ENCODE measurements at regions not wholly inside any gene's neighbourhood (a gene's known extent, or its start where the extent isn't known, plus 50 kb on each side); places are given as distances from the start of the nearest gene placed in this dataset.

DNA sequence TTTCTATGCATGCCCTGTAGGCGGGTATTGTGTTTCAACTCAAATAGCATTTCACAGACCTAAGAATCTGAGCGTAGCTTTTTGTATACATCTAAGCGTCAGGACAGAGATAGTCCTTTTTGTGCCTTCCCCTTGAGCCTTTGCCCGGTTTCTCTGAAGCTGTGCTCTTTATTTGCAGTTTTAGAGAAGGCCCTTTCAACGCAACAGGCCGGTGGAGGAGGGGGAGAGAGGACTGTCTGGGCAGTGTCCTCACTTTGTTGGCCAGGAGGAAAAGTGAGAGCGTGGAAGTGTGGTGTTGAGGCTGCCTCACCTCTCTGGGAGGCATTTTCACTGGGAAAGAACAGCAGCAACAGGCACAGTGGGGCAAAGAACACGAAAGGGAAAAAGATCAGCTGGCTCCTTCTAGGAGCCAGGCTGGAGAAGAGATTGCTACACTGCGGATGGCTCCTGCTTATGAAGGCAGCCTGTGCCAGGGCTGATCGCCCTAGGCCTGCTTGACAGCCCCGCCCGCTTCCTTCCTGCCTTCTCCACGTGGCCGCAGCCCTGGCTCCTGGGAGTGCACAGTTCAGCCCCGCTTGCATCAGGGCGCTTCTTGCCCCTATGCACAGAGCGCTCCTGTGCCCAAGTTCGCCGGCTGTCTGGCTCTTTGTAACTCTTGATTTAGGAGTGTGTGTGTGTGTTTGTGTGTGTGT, 195.6 kb upstream of the POU3F3 start:
- TF ChIP-seq EGR1 (IDR thresholded peaks at IDR 0.05) (no peak), YY1 (IDR thresholded peaks at IDR 0.05; ENCODE audit: low read depth) (no peak), TEAD4 (IDR thresholded peaks at IDR 0.05) (no peak), MAX (IDR thresholded peaks at IDR 0.05) (no peak), CEBPB (IDR thresholded peaks at IDR 0.05) (no peak), FOXM1 (IDR thresholded peaks at IDR 0.05; ENCODE audit: borderline replicate concordance, low read depth) (no peak)
- TF ChIP-seq, protein P1, sequence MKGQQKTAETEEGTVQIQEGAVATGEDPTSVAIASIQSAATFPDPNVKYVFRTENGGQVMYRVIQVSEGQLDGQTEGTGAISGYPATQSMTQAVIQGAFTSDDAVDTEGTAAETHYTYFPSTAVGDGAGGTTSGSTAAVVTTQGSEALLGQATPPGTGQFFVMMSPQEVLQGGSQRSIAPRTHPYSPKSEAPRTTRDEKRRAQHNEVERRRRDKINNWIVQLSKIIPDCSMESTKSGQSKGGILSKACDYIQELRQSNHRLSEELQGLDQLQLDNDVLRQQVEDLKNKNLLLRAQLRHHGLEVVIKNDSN (IDR thresholded peaks at IDR 0.05) = no peak

GRCh38 chr2:104658904-104659591, 194.9 kb upstream of the POU3F3 start:
- TF ChIP-seq ZBTB7A (IDR thresholded peaks at IDR 0.05; ENCODE audit: low read depth) (no peak), TEAD4 (IDR thresholded peaks at IDR 0.05) (no peak), EP300 (IDR thresholded peaks at IDR 0.05; ENCODE audit: borderline replicate concordance) (no peak), TAF1 (IDR thresholded peaks at IDR 0.05; ENCODE audit: low read depth) (no peak), MAX (IDR thresholded peaks at IDR 0.05) (no peak), RAD21 (IDR thresholded peaks at IDR 0.05; ENCODE audit: low read depth) (no peak), YY1 (IDR thresholded peaks at IDR 0.05; ENCODE audit: low read depth) (no peak), CEBPB (IDR thresholded peaks at IDR 0.05) (no peak), FOXM1 (IDR thresholded peaks at IDR 0.05; ENCODE audit: borderline replicate concordance, low read depth) (no peak), CREB1 (IDR thresholded peaks at IDR 0.05; ENCODE audit: low read depth) (no peak), TCF12 (IDR thresholded peaks at IDR 0.05; ENCODE audit: low read depth) (no peak), EGR1 (IDR thresholded peaks at IDR 0.05) (no peak), NFIC (IDR thresholded peaks at IDR 0.05) (no peak)
- TF ChIP-seq, protein P2, sequence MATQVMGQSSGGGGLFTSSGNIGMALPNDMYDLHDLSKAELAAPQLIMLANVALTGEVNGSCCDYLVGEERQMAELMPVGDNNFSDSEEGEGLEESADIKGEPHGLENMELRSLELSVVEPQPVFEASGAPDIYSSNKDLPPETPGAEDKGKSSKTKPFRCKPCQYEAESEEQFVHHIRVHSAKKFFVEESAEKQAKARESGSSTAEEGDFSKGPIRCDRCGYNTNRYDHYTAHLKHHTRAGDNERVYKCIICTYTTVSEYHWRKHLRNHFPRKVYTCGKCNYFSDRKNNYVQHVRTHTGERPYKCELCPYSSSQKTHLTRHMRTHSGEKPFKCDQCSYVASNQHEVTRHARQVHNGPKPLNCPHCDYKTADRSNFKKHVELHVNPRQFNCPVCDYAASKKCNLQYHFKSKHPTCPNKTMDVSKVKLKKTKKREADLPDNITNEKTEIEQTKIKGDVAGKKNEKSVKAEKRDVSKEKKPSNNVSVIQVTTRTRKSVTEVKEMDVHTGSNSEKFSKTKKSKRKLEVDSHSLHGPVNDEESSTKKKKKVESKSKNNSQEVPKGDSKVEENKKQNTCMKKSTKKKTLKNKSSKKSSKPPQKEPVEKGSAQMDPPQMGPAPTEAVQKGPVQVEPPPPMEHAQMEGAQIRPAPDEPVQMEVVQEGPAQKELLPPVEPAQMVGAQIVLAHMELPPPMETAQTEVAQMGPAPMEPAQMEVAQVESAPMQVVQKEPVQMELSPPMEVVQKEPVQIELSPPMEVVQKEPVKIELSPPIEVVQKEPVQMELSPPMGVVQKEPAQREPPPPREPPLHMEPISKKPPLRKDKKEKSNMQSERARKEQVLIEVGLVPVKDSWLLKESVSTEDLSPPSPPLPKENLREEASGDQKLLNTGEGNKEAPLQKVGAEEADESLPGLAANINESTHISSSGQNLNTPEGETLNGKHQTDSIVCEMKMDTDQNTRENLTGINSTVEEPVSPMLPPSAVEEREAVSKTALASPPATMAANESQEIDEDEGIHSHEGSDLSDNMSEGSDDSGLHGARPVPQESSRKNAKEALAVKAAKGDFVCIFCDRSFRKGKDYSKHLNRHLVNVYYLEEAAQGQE (IDR thresholded peaks at IDR 0.05; ENCODE audit: low read depth) = no peak
- TF ChIP-seq, protein P1 (IDR thresholded peaks at IDR 0.05) = no peak

GRCh38 chr2:104660991-104661390, 192.9 kb upstream of the POU3F3 start:
- no peak for TF ChIP-seq CEBPB (IDR thresholded peaks at IDR 0.05)
- TF ChIP-seq CREB1 (IDR thresholded peaks at IDR 0.05; ENCODE audit: low read depth) = no peak
- TF ChIP-seq RAD21 (IDR thresholded peaks at IDR 0.05; ENCODE audit: low read depth) = no peak
- TF ChIP-seq ZBTB7A (IDR thresholded peaks at IDR 0.05; ENCODE audit: low read depth) = no peak
- TF ChIP-seq, protein P2 (IDR thresholded peaks at IDR 0.05; ENCODE audit: low read depth) = no peak
- no peak for TF ChIP-seq MAX (IDR thresholded peaks at IDR 0.05)
- no peak for TF ChIP-seq TAF1 (IDR thresholded peaks at IDR 0.05; ENCODE audit: low read depth)
- TF ChIP-seq, protein P1 (IDR thresholded peaks at IDR 0.05) = no peak
- TF ChIP-seq EGR1 (IDR thresholded peaks at IDR 0.05) = no peak
- no peak for TF ChIP-seq FOXM1 (IDR thresholded peaks at IDR 0.05; ENCODE audit: borderline replicate concordance, low read depth)
- no peak for TF ChIP-seq TEAD4 (IDR thresholded peaks at IDR 0.05)
- no peak for TF ChIP-seq YY1 (IDR thresholded peaks at IDR 0.05; ENCODE audit: low read depth)
- no peak for TF ChIP-seq TCF12 (IDR thresholded peaks at IDR 0.05; ENCODE audit: low read depth)
- TF ChIP-seq NFIC (IDR thresholded peaks at IDR 0.05) = no peak
- no peak for TF ChIP-seq EP300 (IDR thresholded peaks at IDR 0.05; ENCODE audit: borderline replicate concordance)

GRCh38 chr2:104664672-104665071, 189.2 kb upstream of the POU3F3 start:
- TF ChIP-seq, protein P1 (IDR thresholded peaks at IDR 0.05) = peak; percentile 58
- TF ChIP-seq NFIC (IDR thresholded peaks at IDR 0.05) (no peak), TEAD4 (IDR thresholded peaks at IDR 0.05) (no peak), CREB1 (IDR thresholded peaks at IDR 0.05; ENCODE audit: low read depth) (no peak), YY1 (IDR thresholded peaks at IDR 0.05; ENCODE audit: low read depth) (no peak), TAF1 (IDR thresholded peaks at IDR 0.05; ENCODE audit: low read depth) (no peak)
